ENCODE measurements at regions not wholly inside any gene's neighbourhood (a gene's known extent, or its start where the extent isn't known, plus 50 kb on each side); places are given as distances from the start of the nearest gene placed in this dataset.

DNA sequence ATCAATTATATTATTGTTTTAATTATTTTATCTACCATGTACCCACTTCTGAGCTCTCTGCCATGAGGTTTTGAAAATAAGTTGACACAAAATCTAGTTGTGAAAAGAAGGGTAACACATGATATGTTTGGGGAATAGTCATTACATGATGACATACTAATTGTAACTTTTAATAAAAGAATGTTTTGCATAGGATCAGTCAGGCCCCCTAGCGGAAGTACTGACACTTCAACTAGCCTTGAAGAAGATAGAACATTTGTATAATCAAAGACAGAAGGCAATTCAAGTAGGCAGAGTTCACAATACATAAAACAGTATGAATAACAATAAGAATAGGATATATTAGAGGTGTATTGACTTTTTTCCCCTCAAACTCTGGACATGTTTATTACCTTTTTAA, 1191.0 kb upstream of the AGA start:
- DNase-seq = no peak

DNA sequence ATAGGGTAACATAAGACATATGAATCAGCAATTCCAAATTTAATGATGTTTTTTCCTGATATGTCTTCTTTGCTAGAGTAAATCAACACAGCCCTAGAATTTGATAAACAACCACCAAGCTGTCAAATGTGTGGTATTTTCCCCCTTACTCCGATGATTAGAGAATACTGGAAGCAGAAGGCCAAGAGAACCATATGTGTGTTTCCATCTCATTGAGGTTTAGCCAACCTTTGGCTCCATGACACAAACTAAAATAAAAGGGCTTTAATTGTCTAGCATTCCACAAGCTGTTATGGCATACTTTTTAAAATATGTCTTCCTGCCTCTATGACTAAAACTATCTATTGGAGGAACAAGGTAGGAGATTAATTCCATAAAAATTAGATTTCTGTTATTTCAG, 1222.4 kb upstream of the AGA start:
- DNase-seq = no peak

DNA sequence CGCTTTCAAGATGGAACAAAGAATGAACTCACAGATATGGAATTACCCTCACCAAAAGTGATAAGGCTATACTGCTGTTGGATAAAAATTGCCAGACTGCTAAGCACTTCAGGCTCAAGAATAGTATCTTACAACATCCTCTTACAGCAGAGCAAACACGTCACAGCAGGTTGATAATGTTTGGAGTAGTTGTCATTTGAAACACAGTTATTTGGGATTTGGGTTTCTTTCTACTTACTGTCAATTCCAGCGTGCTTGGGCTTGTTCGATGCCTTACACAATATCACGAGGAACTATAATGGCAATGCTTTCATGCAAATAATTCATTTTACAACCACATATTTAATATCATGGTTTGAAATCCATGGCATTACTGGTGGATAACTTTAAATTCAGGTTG, 1223.7 kb upstream of the AGA start:
- no peak for DNase-seq

DNA sequence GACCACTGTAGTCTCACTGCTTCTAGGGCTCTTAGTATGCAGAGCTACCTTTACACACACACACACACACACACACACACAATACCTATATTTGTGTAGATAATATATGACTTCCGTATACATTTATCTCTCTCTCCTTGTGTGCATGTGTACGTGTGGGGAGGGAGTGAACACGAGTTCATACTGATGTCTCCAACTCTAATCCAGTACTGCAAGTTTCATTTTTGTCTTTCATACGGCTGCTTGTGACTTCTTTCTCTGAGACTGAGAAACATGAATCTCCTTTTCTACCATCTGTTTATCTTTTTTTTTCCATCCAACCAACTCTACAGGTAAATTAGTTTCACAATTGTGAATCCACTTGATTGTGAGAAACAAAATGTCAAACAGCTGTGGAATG, 1229.5 kb upstream of the AGA start:
- no peak for DNase-seq

DNA sequence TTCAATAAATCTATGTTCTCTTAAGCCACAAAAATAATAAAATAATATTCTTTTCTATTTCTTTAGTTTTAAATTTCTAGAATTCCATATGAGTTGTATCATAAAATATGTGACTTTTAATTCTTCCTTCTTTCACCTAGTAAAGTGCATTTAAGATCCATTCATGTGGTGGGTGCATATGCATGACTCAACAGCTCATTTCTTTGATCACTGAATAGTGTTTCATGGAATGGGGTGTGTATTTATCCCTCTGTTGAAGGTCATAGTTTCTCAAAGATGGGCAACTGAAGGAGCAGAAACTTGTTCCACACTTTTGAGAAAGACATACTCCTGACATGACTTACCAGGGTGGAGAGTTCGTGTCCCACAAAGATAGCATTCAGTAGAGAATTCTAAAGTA, 1230.3 kb upstream of the AGA start:
- no peak for DNase-seq

DNA sequence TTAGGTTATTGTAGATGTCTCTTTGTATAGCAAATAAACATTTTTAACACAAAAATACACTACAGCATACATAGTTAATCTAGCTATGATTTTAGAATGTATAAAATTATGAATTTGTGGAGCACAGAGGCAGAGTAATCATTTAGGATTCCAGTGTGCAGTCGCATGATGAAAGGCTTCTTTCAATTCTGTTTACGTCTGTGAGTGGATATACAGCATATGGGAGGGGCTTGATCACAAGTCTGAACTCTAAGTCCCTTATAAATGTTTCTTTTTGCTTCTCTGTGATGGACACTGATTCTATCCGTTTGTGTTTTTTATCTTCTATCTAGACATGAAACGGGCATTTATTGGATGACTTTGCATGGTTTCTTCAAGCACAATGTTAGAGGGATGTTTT, 1239.6 kb upstream of the AGA start:
- DNase-seq = no peak

DNA sequence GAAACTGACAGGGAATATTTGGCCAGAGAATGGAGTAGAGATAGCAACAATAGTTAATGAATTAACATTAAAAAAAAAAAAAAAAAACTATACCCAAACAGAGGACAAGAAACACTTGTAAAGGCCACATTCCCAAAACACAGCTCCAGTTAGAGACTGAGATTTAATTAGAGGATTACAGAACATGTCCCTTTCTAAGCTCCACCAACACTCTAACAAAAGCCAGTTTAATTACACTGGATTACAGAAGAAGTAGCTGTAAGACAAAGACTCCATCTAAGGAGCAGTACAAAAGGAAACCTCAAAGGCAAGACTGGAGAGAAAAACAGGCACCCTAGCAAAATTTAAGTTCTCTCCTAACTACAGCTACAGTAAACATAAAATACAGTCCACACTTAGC, 1247.7 kb upstream of the AGA start:
- DNase-seq = peak; percentile 1

DNA sequence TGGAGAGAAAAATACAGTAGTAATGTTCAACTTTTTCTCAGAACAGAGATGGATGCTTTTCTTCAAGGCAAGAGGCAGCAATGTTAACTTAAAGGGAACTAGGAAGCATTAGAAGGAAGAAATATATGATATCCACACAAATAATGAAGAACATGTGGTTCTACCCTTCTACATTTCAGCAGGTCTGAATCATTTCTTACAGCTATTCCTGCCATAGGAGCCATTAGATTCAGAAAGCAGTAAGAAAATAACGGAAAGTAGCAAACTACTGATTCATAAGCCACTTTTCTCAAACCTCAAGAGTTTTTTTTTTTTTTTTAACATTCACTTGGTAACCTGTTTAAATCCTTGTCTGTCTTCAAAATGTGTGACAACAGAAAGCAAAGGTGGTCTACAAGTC, 1251.6 kb upstream of the AGA start:
- DNase-seq = no peak

DNA sequence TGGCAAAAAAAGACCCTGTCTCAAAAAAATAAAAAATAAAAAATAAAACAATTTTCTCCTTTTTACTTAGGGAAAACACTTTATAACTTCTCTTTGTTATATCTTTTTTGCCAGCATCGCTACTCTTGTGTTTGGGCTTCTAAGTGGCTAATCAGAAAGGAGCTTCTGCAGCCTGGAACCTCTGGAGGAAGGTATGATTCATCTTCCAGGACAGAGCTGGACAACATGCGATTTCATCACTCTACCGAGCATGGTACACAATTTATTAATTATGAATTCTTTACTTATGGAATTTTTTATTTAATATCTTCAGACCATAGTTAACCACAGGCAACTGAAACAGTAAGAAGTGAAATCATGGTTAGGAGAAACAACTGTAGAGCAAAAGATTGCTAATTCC, 1254.3 kb upstream of the AGA start:
- DNase-seq = no peak

DNA sequence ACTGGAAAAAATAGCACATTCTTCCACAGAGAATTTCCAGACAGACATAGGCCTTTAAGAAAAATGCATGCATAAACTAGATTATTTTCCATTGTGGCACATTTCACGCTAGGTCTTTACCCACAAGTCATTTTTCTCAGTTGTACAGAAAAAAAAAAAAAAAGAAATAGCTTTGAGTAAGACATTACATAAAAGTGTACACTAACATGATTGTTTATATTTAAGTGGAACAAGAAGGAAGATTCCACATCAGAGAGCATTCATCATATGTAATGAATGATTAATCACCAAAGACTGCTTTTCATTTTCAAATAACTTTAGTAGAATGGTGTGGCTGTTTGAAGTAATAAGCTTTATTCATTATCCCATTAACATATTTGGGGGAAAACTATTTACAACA, 1270.2 kb upstream of the AGA start:
- no peak for DNase-seq

DNA sequence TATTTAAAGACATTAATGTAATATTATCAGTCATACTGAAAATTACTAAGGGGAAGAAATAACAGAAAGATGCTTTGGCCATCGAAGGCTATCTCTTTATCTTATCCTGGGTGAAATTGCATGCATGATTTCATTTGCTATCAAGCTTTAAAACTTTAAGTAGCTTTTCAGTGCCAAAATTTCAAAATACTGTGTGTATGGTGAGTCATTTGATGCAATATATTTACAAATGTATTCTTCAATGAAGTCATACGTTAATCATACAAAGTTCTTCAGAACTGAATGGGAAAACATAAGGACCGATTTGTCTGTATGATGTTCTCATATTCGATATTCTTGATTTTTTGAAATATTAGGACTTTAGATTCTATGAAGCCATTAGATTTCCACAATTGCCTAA, 1295.8 kb upstream of the AGA start:
- DNase-seq = no peak

DNA sequence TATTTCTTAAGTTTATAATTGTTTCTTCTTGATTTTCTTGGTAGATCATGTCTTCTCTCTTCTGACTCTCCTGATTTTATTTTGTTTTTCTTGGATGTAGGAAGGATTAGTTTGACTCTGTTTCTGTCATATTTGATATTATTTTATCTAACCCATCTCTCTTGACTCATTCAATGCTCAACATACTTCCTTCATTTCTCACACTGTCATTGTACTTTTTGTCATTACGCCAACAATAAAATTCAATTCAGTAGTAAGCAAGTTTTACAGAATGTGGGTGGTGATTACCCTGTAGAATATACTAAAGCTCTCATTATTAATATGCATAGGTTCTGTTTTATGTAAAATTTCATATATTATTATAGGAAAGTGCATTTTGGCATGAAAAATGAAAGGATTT, 1303.0 kb upstream of the AGA start:
- no peak for DNase-seq

DNA sequence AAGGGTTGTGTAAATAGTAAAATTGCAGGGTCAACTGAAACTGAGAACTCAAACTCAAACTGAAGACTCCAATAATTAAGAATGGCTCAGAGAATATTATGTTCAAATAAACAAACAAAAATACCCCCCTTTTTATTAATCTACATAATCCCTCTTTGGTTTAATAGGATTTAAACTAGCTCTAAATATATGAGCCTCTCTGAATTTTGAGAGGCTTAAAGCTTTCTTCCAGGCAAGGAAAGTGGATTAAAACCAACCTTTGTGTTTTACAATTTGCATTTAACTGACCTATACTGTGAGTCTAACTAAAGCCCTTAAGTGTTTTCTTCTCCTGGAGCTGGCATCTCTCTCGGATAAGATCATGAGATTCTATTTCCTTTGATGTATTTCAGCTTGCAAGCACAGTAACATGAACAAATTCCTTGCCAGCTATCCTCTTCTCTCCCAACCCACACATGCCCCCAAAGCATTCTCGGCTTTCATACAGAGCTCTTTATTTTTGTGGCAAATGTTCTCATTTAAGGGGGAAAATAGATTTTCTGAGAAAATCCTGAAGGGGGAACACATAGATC, 1310.8 kb upstream of the AGA start:
- DNase-seq = peak; percentile 24

DNA sequence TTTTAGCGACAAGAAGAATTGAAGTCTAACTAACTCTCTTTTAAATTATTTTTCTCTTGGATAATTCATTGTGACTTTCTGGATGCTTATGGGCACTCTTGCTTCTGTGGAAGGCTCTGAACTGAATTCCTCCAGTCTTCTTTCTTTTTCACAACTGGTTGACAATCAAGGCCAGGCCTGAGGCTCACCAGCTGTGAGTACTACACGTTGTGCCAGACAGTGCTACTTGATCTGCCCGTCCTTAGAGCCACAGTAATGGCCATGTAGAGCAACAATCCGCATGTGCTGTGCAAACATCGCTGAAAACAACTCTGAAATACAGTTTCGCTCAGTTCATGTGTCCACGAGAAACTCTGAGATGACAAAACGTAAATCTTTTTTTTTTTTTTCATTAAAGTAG, 1336.3 kb upstream of the AGA start:
- no peak for DNase-seq

DNA sequence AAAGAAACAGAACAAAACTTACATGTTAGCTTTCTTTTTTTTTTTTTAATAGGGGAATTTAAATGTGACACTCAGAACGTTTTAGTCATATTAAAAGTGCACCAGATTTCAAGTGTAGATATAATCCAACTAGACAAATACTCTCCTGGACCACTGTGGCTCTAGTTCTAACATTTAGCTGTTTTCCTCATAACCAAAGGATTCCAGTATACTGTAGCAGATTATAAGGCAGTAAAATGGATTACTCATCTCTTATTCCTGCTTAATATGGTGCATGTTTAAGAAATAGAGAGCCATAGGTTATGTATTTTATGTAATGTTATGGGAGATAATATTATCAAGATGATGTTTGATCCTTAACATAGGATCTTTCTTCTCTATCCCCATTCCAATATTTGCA, 1339.5 kb upstream of the AGA start:
- no peak for DNase-seq

DNA sequence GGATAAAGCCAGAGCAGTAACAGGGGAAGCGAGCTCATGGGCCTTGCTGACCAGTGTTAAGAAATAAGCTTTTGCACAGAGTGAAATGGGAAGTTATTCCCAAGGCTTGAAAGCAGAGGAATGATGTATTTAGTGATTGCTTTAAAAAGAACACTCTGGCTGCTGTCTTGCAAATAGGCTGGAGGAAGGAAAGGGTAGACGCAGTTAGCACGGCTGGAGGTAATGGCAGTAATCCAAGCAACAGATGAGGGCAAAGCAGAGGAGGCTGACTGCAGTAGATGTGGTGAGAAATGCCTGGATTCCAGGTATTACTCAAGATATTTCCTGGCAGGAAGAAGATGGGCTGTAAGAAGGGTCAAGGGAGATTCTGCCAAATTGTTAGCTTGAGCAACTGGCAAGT, 1342.3 kb upstream of the AGA start:
- DNase-seq = no peak

DNA sequence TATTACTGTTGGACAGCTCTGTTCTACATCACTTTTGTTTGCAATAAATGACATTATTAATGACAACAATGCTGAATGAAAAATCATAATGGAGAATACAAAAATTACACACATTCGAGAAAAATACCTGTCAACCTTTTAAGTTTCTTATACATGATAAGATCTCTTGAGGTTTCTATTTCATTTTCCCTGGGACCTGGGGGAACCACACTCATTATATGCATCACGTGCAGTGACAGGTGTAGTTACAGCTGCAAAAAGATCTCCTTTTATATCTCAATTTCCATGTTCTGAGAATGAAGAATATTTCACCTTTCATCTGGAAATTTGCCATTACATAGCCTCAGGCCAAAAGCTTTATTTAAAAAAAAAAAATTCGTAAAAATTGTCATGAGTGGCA, 1347.0 kb upstream of the AGA start:
- peak; percentile 2 for DNase-seq

DNA sequence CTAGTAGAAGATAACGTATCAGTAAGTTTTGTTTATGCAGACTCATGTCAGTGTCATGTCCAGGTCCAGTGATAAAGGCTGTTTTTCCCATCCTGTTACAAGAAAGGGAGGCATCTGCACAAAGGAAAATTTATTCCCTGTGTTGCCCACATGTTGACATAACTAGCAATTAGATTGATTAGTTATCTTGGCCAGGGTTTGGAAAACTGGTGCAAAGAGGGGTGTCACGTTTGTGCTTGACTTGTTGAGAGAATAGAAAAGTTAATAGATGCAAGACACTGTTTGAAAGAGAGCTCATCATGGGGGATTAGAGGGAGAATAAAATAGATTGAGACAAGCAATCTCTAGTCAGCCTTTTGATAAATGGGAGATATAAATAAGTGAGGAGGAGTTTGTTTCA, 1357.0 kb upstream of the AGA start:
- DNase-seq = no peak

DNA sequence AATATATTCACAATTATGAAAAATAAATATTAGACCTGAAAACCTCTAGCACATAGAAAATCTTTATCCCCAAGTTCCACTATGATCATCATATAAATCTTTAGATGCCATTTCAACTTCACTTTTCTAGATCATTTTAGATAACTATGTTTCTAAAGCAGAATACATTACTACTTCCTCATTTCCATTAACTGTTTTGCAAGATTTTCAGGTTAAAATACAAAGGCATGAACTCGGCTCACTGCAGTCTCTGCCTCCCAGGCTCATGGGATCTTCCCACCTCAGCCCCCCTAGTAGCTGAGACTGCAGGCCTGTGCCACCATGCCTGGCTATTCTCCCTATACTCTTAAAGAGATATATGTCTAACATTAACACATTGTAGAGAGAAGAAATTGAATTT, 1365.9 kb upstream of the AGA start:
- no peak for DNase-seq

DNA sequence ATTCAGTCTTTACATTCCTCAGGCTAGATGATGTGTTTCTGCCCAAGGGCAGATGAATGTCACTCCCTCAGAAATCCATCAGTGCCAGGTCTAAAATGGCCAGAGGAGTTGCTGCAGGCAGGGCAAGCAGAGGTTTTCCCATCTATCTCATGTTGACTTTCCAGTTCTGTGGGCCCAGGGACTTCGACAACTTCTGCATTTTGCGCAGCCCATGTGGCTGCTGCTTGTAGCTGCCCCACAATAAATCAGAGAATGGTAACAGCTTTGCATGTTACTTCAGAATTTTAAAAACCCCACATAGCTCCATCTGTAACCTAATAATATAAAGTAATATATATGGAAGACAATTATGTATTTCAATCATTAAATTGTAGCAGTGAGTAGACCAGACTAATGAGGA, 1367.7 kb upstream of the AGA start:
- no peak for DNase-seq

DNA sequence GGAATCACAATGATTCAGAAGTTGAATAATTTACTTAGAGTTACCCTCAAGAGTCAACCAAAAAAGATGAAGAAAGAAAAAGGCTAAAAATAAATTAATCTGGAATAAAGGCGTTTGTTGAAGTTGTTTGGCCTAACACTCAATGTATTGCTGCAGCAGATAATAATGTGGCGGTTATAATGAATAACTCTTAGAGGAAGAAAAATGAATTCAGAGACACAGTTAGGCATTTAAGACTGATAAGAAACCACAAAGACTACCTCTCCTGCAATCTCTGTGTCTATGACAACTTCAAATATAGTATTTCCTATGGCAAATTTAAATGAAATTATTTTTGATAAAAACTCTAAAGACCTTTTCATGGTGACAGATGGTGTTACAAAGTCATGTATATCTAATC, 1369.1 kb upstream of the AGA start:
- no peak for DNase-seq

DNA sequence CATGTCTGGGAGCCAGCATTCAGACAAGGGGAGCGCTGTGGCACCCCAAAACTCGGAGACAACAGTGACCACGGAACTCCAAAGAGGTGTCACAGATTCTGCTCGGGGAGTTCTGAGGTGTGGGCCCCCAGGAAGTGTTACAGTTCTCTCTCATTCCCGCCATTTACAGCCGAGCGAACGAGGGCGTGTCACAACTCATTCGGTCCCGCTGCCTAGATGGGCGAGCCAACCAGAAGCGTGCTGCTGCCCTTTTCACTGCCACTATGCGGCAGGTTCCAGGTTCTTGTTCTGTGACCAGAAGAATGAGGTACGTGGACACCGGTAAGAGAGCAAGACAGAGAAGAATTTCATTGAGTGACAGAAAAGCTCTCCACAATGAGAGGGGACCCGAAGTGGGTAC, 1370.6 kb upstream of the AGA start:
- no peak for DNase-seq

DNA sequence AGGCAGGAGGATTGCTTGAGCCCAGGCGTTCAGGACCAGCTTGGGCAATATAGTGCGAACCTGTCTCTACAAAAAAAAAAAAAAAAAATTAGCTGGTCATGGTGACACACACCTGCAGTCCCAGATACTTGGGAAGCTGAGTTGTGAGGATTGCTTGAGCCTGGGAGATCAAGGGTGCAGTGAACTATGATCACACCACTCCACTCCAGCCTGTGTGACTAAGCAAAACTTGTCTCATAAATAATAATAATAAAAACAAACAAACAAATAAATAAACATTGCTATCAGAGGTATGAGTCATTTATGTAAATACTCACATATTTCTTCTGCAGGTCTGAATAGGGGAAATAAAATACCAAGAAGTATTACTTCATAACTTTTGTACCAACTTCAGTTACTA, 1372.7 kb upstream of the AGA start:
- DNase-seq = no peak

DNA sequence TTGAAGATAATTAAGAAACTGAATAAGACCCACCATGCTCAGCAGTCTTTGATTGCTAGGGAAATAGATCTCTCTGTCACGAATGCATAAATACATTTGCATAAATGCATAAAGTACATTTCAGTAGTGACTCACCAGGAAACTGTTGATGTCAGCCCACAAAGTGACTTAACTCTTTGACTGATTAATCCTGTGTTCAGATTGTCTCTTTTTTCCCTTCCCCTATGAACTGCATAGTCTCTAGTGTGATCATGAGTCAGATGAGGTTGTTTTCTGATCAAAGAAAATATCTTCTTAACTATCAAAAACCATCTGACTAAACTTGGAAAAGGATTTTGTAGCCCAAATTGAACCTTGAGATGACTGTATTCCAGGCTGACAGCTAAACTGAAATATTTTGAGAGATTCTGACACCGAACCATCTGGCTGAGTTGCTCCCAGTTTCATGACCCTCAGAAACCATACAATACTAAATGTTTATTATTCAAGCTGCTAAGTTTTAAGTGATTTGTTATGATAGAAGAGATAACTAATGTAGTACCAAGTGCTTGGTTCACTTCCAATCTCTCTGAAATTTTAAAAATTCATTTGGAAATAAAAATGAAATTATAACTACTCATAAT, 1381.5 kb upstream of the AGA start:
- DNase-seq = no peak

DNA sequence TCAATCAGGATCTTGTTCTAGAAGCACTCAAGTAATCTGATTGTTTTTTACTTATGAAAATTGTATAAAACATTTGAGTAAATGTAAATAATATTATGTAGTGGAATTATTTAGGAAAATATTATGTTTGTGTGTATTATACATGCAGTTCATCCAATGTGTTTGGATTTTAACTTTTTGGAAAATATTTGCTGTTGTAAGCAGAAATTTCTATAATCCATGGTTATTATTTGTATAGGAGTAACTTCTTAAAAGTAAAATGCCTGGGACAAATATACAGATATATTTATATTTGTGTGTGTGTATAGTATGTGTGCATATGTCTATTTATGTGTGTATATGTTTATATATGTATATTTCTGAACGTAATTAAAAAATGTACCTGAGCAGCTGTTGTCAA, 1394.6 kb upstream of the AGA start:
- DNase-seq = no peak

DNA sequence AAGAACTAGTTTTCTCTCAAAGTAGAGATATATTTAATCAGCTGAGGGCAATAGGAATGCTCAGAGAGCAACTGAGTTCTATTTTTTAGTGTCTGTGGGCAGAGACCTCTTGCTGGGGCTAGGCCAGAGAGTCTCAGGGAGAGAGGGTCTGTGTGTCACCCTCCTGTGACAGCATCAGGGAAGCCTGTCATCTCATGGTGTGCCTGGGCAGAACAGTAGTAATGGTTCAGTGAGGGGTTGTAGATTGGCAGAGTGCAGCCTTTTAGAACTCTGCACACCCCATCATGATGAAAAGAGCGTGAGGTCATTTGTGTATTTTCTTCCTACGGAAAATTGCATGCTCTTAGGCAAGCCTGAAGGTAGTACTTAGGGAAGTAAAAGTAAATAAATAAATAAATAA, 1396.5 kb upstream of the AGA start:
- peak; percentile 6 for DNase-seq
